ENCODE measurements at regions not wholly inside any gene's neighbourhood (a gene's known extent, or its start where the extent isn't known, plus 50 kb on each side); places are given as distances from the start of the nearest gene placed in this dataset.
"Not testable (repeated sequence)": the region's sequence is repeated elsewhere in the genome, so short reads cannot be mapped to it uniquely, and the experiment has no call there.

GRCh38 chr6:26235302-26235670, 129.7 kb upstream of the BTN3A2 start:
- DNase-seq = no peak

- not testable (repeated sequence) for DNase-seq
These were observed 125.6 kb upstream of the BTN3A2 start for GRCh38 chr6:26239415-26239814.

- no peak for DNase-seq
These were observed 124.6 kb upstream of the BTN3A2 start for GRCh38 chr6:26240157-26241032.

- DNase-seq = no peak
These were observed 123.7 kb upstream of the BTN3A2 start for GRCh38 chr6:26241033-26241895.

- no peak for DNase-seq
These were observed 121.9 kb upstream of the BTN3A2 start for GRCh38 chr6:26243132-26243531.

- DNase-seq = no peak
These were observed 121.2 kb upstream of the BTN3A2 start for GRCh38 chr6:26243752-26244151.

- DNase-seq = no peak
These were observed 118.9 kb upstream of the BTN3A2 start for GRCh38 chr6:26246058-26246457.

GRCh38 chr6:26246553-26246952, 118.4 kb upstream of the BTN3A2 start:
- no peak for DNase-seq

- DNase-seq = no peak
These were observed 115.4 kb upstream of the BTN3A2 start for GRCh38 chr6:26249707-26249956.

GRCh38 chr6:26249957-26250697, 114.9 kb upstream of the BTN3A2 start:
- DNase-seq = peak; percentile 44

GRCh38 chr6:26250698-26251044, 114.3 kb upstream of the BTN3A2 start:
- DNase-seq = no peak

- peak; percentile 29 for DNase-seq
These were observed 113.5 kb upstream of the BTN3A2 start for GRCh38 chr6:26251354-26252076.

- DNase-seq = no peak
These were observed 112.9 kb upstream of the BTN3A2 start for GRCh38 chr6:26252077-26252472.

GRCh38 chr6:26254724-26255123, 110.3 kb upstream of the BTN3A2 start:
- DNase-seq = no peak

- DNase-seq = no peak
These were observed 107.7 kb upstream of the BTN3A2 start for GRCh38 chr6:26257272-26257671.

- no peak for DNase-seq
These were observed 106.6 kb upstream of the BTN3A2 start for GRCh38 chr6:26258212-26258977.

GRCh38 chr6:26260110-26260637, 104.8 kb upstream of the BTN3A2 start:
- DNase-seq = no peak

GRCh38 chr6:26260725-26261490, 104.1 kb upstream of the BTN3A2 start:
- no peak for DNase-seq

- DNase-seq = no peak
These were observed 100.5 kb upstream of the BTN3A2 start for GRCh38 chr6:26264547-26264946.

GRCh38 chr6:26267083-26267589, 97.9 kb upstream of the BTN3A2 start:
- DNase-seq = no peak
